GM21723 (cell line): ENCODE measurements at regions not wholly inside any gene's neighbourhood (a gene's known extent, or its start where the extent isn't known, plus 50 kb on each side); places are given as distances from the start of the nearest gene placed in this dataset.

ENCODE experiments used
- ATAC-seq: cut with Tn5 transposase; IDR thresholded peaks from one replicate; pipeline ENCODE4 v1.9.1; 2021; ENCODE audit warnings: mild to moderate bottlenecking, moderate library complexity; ENCODE audit not compliant: unreplicated experiment

DNA sequence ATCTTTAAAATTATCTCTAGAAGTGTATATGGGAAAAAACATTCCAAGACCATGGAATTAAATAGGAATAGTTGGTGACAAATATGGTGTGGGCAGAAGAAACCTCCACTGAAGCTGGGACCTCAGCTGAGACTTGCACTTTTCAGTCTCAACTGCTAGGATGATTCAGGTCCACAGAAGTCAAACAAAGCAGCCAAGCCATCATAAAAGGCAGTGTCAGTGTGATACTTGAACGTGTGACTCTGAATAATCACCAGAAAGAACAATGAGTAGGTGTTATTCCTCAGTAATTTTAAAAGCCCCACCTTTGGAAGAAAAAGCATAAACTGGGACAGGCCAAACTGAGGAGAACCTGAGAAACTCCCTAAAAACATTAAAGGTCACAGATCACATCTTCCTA lies 90.7 kb downstream of the ZNF281 start:
- ATAC-seq: no peak

DNA sequence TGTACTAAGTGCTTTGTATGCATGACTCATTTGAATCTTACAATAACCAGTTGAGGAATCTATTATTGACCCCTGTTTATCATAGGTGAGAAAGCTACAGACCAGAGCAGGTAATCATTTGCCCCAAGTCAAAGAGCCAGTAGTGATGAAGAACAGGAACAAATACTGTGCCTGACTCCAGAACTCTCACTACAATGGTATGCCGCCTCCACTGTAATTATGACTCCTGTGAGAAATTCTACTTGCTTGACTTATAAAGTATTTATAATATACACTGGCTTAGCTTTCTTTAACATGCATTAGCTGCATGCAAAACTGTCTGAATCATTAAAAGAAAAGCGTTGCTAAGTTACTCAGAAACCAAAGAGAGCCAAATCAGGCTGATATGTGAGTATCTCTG lies 92.6 kb downstream of the ZNF281 start:
- no peak for ATAC-seq

- no peak for ATAC-seq
These were observed 93.6 kb downstream of the ZNF281 start for GRCh38 chr1:200316148-200316803.

- no peak for ATAC-seq
These were observed 95.6 kb downstream of the ZNF281 start for GRCh38 chr1:200314085-200314750.

GRCh38 chr1:200311256-200311655 lies 98.6 kb downstream of the ZNF281 start:
- ATAC-seq: no peak

DNA sequence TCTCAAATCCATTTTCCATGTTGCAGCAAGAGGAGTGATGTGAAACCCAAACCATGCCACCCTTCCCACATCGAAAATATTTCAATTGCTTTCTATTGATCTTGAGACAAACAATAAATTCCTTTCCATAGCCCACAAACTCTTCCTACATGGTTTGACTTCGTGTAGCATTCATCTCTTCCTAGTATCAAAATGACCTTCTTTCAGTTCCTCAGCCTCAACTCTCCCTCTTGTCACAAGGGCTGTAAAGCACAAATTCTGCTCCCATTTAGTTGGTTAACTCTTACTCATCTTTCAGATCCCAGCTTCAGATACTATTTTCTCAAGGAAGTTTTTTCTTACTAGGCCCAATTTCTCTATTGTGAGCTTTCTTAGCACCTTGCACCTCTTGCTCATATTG lies 99.0 kb downstream of the ZNF281 start:
- ATAC-seq: no peak

- no peak for ATAC-seq
These were observed 102.1 kb downstream of the ZNF281 start for GRCh38 chr1:200307755-200308066.

DNA sequence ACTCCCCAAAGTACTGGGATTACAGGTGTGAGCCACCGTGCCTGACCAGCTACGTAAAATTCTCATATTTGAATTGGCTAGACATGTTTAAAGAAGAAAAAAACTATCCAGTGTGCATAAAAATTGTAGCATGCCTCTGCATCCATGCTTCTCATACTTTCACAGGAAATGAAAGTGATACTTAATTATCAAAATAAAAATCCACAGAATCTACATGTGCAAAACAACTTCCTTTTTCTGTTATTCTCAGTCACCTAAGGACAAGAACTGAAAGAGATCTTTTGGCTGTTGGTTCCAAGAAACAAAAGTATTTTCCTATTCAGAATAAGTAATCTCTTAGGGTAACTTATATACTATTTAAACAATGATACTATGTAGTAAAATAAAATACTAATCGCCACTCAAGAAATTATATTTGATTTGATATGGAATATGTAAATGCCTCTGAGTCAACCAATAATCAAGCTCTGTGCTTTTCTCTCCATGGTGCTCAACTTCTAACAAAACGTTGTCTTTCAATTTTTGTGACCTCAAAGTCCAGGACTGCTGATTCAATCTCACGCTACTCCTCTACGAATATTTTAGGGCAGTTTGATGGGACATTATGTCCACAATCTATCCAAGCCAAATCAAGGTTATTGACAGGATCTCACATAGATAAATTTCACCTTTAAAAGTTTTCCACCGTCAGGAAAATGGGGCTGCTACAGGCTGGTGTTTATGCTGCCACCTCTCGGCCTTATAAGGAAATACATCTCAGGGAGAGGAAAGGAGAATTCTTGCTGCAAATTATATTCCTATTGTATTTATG lies 102.7 kb downstream of the ZNF281 start:
- ATAC-seq: no peak

DNA sequence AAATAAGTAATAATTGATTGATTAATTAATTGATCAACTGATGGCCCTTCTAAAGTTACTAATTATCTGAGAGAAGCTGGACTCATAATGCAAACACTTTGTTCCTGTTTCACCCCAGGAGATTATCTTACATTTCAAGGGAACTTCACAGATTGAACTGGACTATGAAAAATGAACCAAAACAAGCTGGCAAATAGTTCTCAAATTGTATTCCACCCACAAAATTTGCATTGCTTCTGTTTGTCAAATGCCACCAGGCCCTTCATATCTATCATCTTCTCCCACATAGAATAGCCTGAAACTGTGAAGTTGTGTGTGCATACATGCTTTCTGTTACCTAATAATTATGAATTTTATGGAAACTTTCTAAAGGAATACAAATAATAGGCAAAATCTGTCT lies 104.0 kb downstream of the ZNF281 start:
- ATAC-seq: no peak

DNA sequence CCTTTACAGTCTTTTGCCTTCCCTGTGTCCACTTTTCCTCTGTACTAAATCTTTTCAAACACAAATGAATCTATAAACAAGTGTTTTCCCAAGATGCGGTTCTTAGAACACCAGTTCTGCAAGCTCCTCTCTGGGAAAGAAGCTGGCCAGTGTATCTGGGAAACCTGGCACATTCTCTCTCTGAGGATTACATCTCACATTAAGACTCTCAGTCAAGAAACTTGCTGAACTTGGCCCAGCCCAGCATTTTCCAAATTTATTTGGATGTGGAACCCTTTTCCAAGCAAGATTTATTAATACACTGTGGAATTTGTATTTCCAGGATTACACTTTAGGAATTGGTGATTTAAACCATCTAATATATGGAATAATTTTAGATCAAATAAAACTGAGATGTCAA lies 105.7 kb downstream of the ZNF281 start:
- no peak for ATAC-seq

DNA sequence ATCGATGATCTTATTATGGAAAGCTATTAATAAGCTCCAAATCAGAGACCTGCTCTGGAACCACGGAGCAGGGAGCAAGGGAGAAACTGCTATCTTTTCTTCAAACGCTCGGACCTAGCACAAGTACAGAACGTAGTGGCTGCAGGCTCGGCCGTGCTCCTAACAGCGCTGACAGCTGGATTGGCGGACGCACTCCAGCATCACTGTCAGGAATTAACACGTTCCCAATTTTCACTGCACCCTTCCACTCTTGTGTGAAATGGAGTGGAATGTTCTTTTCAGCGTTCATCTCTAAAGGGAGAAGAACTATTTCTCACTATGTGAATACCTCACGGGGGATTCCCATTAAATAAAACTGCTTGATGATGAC lies 106.9 kb downstream of the ZNF281 start:
- no peak for ATAC-seq

- ATAC-seq: peak; percentile 71
These were observed 107.5 kb downstream of the ZNF281 start for GRCh38 chr1:200302192-200302920.

GRCh38 chr1:200301152-200301551 lies 108.7 kb downstream of the ZNF281 start:
- no peak for ATAC-seq

- no peak for ATAC-seq
These were observed 110.3 kb downstream of the ZNF281 start for GRCh38 chr1:200299571-200299970.

DNA sequence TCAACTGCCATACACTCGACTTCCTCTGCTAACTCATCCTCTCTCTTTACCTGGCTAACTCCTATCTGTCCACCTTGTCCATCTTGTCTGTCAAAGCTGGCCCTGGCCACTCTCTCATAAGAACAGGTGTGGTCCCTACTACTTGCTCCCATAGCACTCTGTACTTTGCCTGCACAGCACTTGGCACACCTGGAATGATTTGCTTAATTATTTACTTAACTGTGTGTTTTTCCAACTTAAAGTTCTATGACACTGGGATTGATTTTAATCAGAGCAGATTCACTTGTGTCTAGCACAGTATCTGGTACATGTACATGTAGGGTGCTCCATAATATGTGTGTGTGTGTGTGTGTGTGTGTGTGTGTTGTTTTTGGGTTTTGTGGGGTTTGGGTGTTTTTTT lies 111.6 kb downstream of the ZNF281 start:
- ATAC-seq: no peak

DNA sequence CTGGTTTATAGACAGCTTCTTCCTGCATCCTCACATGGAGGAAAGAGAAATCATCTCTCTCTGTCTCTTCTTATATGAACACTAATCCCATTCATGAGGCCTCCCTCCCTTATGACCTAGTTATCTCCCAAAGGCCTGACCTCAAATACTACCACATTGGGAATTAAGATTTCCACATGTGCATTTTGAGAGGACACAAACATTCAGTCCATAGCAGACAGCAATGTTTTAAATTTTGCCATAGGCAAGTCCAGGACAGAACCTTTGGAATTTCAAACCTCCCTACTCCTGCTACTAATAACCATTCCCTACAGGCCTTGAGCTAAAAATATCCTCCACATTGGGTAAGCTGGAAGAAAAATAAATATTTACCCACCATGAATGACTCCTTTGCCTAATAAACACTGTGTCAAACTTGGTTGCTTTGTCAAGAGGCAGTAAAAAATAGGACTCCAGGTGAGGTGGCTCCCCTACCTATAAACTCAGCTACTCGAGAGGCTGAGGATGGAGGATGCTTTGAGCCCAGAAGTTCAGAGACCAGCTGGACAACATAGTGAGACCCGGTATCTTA lies 113.7 kb downstream of the ZNF281 start:
- ATAC-seq: no peak

GRCh38 chr1:200294241-200294640 lies 115.6 kb downstream of the ZNF281 start:
- no peak for ATAC-seq

- ATAC-seq: no peak
These were observed 117.1 kb downstream of the ZNF281 start for GRCh38 chr1:200292699-200293098.

GRCh38 chr1:200291106-200291505 lies 118.7 kb downstream of the ZNF281 start:
- ATAC-seq: no peak

GRCh38 chr1:200290010-200290685 lies 119.7 kb downstream of the ZNF281 start:
- no peak for ATAC-seq

DNA sequence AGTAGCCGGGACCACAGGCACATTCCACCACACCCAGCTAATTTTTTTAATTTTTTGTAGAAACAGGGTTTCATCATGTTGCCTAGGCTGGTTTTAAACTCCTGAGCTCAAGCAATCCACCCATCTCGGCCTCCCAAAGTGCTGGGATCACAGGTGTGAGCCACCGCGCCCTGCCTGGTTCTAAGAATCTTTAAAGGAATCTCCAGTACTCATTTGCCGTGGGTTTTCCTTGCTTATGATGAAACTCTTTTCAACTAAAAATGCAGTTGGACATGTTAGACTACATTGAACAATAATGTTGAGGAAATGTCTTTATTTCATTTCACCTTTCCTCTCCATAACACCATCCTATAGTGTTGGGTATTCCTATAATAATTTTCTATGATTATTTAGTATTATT lies 121.6 kb downstream of the ZNF281 start:
- ATAC-seq: no peak
